NCI-H2171 (cell line): ENCODE measurements at regions not wholly inside any gene's neighbourhood (a gene's known extent, or its start where the extent isn't known, plus 50 kb on each side); places are given as distances from the start of the nearest gene placed in this dataset.

Experiments
- DNase-seq: peaks from one replicate; lab custom pipeline; 2025; lab: John Stamatoyannopoulos, UW

DNA sequence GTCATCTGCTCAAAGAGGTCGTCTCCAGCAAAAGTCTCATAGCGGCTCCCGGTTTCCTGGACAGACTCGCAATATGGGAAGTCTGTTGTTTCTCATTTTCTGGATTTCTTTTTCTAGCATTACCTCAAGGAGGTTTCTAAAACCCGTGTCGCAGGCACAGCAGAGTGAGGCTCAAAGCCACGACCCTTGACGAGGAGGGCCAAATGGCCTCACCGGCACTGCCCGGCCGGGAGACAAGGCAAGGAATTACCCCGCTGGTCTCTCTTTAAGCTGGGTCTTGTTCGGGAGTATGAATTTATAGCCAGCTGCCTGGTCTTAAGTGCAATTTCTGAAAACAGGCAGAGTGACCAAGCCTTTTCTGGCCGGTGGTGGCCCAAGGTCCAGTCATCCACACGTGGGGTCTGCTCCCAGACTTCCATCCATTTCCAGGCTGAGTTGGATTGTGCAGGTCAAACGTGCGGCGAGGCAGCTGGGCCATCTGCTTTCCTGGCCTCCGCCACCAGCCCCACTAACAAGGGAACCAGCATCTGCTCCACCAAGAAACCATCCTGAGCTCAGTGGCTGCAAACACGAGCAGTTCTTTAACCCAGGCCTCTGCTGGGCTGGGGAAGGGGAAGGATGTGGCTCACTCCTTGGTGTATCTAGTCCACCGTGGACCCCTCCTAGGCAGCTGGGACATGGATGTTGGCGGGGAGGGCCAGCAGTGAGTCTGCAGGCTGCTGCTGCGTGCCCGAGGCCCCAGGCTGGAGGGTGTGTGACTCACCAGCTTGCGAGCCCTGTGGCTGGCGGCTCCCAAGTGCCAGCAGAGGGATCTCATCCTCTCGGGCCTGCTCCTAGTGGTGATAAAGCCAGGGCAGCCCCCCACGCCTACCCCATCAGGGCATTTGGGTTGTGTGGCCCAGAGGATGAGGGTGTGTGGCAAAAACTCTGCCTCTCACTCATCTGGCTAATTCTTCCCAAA, 55.6 kb upstream of the COL5A1 start:
- DNase-seq = peak; percentile 57

DNA sequence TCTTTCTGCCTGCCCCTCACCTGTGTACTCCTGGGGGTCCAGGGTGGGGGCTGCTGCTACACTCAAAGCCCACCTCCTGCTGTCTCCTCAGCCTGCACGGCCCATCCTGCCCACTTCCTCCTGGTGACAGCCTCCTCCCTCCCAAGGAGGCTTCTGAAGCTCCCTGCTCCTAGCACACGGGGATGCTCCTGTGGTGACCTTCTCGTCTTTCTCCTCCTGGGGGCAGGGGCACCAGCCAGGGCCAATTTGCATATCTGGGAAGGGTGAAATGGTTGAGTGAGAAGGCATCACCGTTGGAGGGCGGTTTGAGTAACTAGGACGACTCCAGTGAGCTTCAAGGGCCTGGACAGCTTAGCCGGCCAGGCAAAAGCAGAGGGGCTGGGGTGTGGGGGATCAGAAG, 51.9 kb upstream of the COL5A1 start:
- no peak for DNase-seq

DNA sequence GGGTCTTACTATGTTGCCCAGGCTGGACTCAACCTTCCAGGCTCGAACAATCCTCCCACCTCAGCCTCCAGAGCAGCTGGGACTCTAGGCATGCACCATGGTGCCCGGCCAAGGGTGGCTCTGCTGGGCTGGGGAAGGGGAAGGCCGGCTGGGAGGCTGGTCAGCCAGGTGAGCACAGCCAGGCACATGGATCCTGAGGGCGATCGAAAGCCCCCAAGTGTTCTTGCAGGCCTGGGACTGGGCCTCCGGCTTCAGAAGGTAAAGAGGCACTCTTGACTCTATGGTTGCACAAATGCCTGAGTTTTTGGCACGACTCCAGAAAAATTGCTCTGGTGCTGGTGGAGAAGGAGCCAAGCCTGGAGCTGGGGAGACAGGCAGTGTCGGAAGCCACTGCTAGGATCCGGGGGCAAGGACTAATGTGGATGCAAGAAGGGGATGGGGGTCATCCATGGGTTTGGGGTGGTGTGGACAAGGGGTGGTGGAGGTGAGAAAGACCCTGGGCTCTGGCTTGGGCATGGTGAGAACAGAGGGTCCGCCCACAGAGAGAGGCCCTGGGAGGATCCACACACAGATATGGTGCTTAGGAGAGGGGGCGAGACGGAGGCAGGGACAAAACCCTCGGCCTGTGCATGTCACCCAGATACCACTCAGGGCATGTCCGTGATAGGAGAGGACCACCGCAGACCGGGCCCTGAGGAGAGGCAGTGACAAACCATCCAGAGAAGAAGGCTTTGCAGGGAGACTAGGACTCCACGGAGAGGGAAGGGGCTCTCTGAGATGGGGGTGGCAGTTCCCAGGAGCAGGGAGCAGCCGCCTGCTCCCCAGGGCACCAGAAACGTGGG, 51.1 kb upstream of the COL5A1 start:
- no peak for DNase-seq

DNA sequence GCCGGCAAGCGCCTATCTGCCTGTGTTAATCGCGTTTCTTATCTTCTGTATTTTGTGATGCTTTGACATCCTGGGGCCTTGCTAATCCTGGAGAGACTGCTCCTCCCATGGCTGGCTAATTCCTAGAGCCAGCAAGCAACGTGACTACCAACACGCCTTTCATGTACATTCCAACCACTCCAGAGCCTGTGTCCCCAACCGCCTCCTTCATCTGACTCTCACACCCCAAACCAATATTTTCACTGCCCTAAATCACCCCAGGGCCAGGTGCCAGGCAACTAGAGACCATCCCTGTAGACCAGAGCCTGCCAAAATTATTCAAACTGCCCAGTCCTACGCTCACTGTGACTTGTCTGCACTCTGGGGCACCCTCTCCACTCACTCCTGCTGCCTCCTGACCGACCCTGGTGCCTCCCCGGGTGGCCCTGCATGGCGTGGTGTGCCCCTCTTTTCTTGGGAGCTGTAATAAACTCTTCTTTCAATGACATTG, 50.5 kb upstream of the COL5A1 start:
- DNase-seq = no peak

DNA sequence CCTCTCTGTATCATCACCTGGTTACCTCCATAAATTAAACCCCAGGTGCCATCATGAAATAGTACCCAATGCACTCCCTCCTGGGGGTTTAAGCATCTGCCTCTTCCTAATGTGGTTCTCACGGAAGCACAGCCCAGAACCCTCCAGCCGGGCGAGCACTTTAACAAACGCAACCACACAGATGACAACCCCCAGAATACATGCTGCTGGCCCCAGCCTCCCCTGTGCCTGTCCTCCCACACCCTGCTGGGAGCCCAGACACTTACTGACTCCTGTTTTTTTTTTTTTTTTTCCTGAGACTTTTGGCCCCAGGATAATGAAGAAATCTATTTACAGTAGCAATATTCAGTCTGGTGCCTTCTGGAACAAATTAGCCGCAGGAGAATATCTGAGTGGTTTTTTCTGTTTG, 50.0 kb upstream of the COL5A1 start:
- peak; percentile 98 for DNase-seq
